HG02870 (cell line): ENCODE measurements at regions not wholly inside any gene's neighbourhood (a gene's known extent, or its start where the extent isn't known, plus 50 kb on each side); places are given as distances from the start of the nearest gene placed in this dataset.
"Not testable (repeated sequence)": the region's sequence is repeated elsewhere in the genome, so short reads cannot be mapped to it uniquely, and the experiment has no call there.

ENCODE experiments used
- ATAC-seq: cut with Tn5 transposase; IDR thresholded peaks from one replicate; pipeline ENCODE4 v1.9.1; 2021; ENCODE audit warnings: mild to moderate bottlenecking, moderate library complexity; ENCODE audit not compliant: unreplicated experiment

- ATAC-seq, result no peak
These were observed 1309.0 kb upstream of the B3GALT2 start for GRCh38 chr1:194495434-194495833.

GRCh38 chr1:194487172-194487571, 1300.8 kb upstream of the B3GALT2 start:
- no peak for ATAC-seq

DNA sequence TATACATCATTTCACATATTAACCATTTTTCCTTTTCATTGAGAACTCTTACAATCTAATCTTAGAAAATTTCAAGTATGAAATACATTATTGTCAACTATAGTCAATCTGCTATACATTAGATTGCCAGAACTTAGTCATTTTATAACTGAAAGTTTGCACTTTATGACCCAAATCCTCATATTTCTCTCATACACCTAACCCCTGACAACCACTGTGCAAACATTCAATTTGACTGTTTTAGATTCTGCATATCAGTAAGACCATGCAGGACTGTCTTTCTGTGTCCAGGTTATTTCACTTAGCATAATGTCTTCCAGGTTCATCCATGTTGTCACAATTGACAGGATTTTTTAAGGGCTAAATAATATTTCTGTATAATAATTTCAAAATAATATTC, 1299.0 kb upstream of the B3GALT2 start:
- no peak for ATAC-seq

DNA sequence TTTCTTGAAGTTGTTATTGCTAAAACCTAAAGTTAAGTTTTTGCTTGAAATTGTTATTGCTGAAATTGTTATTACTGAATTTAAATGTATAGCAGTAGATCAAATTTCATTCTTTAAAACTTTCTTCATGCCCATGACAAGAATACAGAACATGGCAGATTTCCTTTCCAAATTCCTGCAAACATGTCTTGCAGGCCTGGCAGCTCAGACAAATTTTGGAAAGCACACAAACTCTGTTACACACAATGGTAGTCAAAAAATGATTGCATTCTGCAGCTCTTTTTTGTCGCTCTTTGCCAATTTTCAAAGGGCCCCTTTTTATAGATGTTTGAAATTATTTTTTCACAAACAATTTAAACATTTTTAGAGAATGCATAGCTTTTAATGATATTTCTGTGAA, 1292.3 kb upstream of the B3GALT2 start:
- ATAC-seq, result no peak

DNA sequence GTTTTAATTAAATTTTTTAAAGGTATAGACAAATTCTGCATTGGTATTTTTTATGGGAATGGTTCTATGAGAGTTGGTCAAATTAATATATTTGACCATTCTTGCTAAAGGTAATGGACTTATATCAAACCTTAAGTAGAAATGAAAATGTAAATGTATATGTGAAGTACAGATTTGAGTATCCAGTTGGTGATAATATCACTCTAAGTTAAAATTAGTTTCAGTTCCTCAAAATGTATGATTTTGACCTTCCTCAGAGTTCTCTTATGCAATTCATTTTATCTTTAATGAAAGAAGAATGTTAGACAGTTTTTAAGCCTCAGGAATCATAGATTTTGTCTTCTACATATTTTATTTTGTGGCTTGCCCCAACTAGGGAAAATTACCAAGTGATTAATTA, 1291.5 kb upstream of the B3GALT2 start:
- ATAC-seq, result peak; percentile 95

- ATAC-seq, result no peak
These were observed 1290.5 kb upstream of the B3GALT2 start for GRCh38 chr1:194476872-194477271.

DNA sequence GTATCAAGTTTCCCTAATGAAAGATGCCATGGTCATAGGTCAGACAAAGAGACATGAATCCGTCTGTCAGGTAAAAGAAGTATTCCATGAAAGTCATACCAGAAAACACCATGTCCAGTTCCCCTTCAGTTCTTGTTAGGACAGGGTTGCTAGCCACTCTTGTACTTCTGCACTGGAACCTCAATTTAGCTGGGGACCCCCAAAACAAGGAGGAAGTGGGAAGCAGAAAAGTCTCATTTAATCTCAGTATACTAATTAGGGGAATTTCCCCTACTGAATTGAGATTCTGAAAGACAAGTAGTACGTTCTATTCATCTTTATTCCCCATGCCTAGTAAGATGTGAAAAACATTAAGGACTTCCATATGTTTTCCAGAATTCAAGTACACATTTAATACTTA, 1289.9 kb upstream of the B3GALT2 start:
- no peak for ATAC-seq

DNA sequence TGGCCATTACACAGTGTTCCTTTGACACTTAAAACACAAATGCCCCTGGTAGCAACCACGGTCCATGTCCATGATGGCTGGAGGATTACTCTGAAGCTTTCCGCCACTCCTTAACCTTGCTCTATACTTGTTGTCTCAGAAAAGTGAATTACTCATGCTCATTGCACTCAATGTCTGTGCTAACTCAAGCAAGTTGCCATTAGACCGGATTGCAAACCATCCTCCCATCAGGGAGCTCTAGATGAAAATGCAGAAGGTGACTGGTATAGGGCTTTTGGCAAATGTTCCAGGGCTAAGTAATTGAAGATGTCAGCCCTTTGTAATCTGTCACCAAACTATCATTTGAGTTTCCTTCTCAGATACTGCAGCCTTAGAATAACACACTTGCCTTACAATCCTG, 1288.3 kb upstream of the B3GALT2 start:
- no peak for ATAC-seq

- no peak for ATAC-seq
These were observed 1287.4 kb upstream of the B3GALT2 start for GRCh38 chr1:194473766-194474165.

DNA sequence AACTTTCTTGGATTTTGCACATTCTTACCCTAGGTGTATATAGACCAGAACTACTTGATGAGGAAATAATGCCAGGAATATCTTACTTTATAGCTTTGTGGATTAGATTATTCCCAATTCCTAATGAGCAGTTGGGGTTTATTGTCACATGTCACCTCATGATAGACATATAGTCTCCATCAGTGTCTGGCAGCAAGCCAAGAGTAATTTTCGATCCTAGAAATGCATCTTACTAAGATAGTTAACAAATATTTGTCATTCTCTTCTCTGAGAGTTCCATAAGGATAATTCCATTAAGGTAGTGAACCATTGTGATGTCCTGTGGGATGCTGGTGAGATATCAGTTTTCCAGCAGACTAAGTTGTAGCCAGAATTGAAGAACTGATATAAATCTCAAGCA, 1282.9 kb upstream of the B3GALT2 start:
- ATAC-seq, result no peak

GRCh38 chr1:194466706-194467105, 1280.3 kb upstream of the B3GALT2 start:
- ATAC-seq, result no peak

GRCh38 chr1:194447636-194448035, 1261.2 kb upstream of the B3GALT2 start:
- no peak for ATAC-seq

GRCh38 chr1:194445244-194445643, 1258.8 kb upstream of the B3GALT2 start:
- no peak for ATAC-seq

GRCh38 chr1:194442901-194443575, 1256.6 kb upstream of the B3GALT2 start:
- ATAC-seq, result no peak

- ATAC-seq, result no peak
These were observed 1250.7 kb upstream of the B3GALT2 start for GRCh38 chr1:194437135-194437534.

GRCh38 chr1:194431121-194431520, 1244.7 kb upstream of the B3GALT2 start:
- no peak for ATAC-seq

DNA sequence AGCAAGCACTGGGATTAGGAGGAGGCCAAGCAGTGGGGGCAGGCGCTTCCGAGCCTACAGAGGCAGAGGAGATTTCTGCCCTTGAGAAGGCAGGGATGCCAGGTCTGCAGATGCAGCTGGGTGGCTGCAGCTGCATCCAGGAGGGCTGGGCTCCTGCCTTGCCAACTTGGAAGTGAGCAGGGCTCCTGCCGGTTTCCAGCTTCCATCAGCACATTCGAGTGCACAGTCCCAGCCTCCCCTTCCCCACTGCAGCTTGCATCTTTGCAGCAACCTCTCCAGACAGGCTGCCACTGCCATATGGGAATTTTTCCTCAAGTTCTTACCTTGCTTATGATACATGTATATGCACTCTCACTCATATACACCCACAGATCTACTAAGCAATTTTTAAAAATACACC, 1234.3 kb upstream of the B3GALT2 start:
- ATAC-seq, result no peak

- no peak for ATAC-seq
These were observed 1233.3 kb upstream of the B3GALT2 start for GRCh38 chr1:194419721-194420120.

DNA sequence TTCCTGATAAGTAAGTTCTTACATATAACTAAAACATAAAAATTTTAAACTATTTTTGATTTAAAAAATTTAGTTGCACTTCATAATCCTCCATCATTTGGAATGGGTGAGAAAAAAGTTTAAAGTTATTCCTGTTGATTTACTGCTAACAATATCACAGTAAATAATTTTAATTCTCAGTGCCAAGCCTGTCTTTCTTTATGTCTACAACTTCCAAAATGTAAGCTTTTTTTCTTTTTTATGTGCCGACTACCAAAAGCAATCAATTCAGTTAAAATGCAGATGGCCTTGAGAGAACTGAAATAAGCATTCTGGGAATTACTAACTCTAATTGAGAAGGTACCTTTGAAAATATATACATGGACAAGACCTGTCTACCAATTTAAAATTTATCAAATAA, 1224.3 kb upstream of the B3GALT2 start:
- no peak for ATAC-seq

GRCh38 chr1:194407238-194407637, 1220.8 kb upstream of the B3GALT2 start:
- not testable (repeated sequence) for ATAC-seq

DNA sequence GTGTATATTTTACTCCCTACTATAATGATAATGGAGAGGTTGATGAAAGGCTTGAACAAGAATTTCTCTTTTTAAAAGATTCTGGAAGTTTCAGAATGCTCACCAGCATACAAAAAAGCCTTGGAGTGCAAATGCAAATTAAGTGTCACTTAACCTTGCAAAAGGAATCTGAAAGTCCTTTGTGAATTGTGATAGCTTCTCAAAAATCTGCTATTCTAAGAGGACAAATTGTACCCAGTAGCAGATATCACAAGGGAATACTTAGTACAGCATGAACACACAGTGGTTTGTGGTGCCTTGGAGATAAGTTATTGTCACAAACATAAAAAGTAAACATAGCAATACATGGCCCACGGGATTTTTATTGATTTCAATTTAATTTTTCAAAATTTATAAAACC, 1208.3 kb upstream of the B3GALT2 start:
- no peak for ATAC-seq

DNA sequence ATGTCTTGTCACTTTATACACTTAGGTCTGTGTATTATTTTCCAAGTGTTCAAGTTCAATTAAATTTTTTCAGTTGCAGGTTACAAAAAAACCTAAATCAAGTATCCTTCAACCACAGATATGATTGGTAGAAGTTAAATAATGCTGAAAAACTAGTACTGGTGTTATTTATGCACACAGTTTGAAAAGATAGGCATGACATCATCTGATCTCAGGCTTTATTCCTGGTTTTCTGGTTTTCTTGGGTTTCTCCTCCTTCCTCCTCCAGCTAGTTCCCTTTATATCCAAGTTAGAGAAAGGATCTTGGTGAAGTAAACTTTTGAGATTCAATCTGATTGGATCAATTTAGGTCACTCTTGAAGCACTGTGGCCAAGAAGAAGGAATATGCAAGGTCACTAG, 1201.1 kb upstream of the B3GALT2 start:
- no peak for ATAC-seq

GRCh38 chr1:194378517-194378916, 1192.1 kb upstream of the B3GALT2 start:
- ATAC-seq, result no peak
